ENCODE measurements at regions not wholly inside any gene's neighbourhood (a gene's known extent, or its start where the extent isn't known, plus 50 kb on each side); places are given as distances from the start of the nearest gene placed in this dataset.

DNA sequence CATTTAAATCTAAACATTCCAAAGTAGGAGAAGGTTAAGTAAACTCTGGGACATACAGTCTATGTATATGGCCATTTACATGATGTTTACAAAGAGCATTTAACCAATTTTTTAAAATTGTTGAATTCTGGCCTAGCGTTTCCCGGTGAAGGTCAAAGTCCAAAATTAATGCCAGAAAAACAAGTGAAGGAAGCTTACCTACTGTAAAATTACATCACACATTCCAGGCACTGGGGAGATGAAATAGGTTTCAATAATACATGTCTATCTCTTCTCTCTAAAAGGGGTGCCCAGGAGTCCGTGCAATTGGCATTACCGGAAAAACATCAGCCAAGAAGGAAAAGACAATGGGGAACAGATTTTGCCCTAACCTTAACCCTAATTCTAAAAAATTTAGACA lies 358.8 kb downstream of the VPS13C start:
- Histone ChIP-seq H3K4me1 (ENCODE audit: insufficient read depth, low read length) (no peaks in the 10 kb centered on the region), H3K27ac (ENCODE audit: low read length) (no peak overlapping the region), H3K9ac (ENCODE audit: low read depth, low read length) (no peak overlapping the region), H4K20me1 (ENCODE audit: insufficient read depth, low read length) (no peaks in the 10 kb centered on the region), H3K9me3 (ENCODE audit: insufficient read depth, low read length, severe bottlenecking) (no peaks in the 10 kb centered on the region), H3K4me2 (ENCODE audit: insufficient read depth, low read length) (no peak overlapping the region), H3K27me3 (ENCODE audit: insufficient read depth, low read length, poor library complexity) (no peaks in the 10 kb centered on the region), H3K36me3 (ENCODE audit: insufficient read depth, low read length) (no peaks in the 10 kb centered on the region), H2AFZ (ENCODE audit: low read depth, low read length) (no peak overlapping the region), H3K79me2 (ENCODE audit: insufficient read depth, low read length) (no peaks in the 10 kb centered on the region), H3K4me3 (ENCODE audit: low read depth in 1 of 2, low read length in 2 of 2) (no peak overlapping the region)
- ATAC-seq (ENCODE audit: insufficient read depth, low read depth) (no peak), DNase-seq (no peak)
- TF ChIP-seq EZH2 (IDR thresholded peaks at IDR 0.05; ENCODE audit: borderline replicate concordance, low read depth, low read length, severe bottlenecking), result no peak
- TF ChIP-seq, protein P1, sequence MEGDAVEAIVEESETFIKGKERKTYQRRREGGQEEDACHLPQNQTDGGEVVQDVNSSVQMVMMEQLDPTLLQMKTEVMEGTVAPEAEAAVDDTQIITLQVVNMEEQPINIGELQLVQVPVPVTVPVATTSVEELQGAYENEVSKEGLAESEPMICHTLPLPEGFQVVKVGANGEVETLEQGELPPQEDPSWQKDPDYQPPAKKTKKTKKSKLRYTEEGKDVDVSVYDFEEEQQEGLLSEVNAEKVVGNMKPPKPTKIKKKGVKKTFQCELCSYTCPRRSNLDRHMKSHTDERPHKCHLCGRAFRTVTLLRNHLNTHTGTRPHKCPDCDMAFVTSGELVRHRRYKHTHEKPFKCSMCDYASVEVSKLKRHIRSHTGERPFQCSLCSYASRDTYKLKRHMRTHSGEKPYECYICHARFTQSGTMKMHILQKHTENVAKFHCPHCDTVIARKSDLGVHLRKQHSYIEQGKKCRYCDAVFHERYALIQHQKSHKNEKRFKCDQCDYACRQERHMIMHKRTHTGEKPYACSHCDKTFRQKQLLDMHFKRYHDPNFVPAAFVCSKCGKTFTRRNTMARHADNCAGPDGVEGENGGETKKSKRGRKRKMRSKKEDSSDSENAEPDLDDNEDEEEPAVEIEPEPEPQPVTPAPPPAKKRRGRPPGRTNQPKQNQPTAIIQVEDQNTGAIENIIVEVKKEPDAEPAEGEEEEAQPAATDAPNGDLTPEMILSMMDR (IDR thresholded peaks at IDR 0.05; ENCODE audit: borderline replicate concordance, extremely low read depth, low read length, poor library complexity, severe bottlenecking), result no peak

DNA sequence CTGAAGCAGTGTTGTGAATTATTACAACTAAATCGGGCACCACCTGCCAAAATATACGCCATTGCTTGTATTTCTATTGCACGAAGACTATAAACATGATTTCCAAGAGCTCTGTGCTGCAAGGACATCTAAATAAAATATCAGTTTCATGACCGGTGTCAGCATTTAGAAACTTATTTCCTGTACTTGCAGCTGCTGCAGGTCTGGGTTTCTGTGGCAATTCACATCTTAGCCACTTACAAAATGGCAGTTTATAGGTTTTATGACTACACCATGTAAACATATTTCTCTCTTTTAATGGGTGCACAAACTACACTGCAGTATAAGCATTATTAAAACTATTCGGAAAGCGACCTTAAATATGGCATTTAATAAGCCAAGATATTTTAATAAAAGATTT lies 359.4 kb downstream of the VPS13C start:
- H3K9me3 ChIP-seq (ENCODE audit: insufficient read depth, low read length, severe bottlenecking), result no peaks in the 10 kb centered on the region
- ATAC-seq (ENCODE audit: insufficient read depth, low read depth), result no peak
- H2AFZ ChIP-seq (ENCODE audit: low read depth, low read length), result no peak overlapping the region
- no peaks in the 10 kb centered on the region for H3K36me3 ChIP-seq (ENCODE audit: insufficient read depth, low read length)
- no peaks in the 10 kb centered on the region for H3K4me1 ChIP-seq (ENCODE audit: insufficient read depth, low read length)
- no peak overlapping the region for H3K4me3 ChIP-seq (ENCODE audit: low read depth in 1 of 2, low read length in 2 of 2)
- no peak for DNase-seq
- H3K27ac ChIP-seq (ENCODE audit: low read length), result no peak overlapping the region
- no peaks in the 10 kb centered on the region for H3K27me3 ChIP-seq (ENCODE audit: insufficient read depth, low read length, poor library complexity)
- no peaks in the 10 kb centered on the region for H3K79me2 ChIP-seq (ENCODE audit: insufficient read depth, low read length)
- TF ChIP-seq, protein P1 (IDR thresholded peaks at IDR 0.05; ENCODE audit: borderline replicate concordance, extremely low read depth, low read length, poor library complexity, severe bottlenecking), result no peak
- TF ChIP-seq EZH2 (IDR thresholded peaks at IDR 0.05; ENCODE audit: borderline replicate concordance, low read depth, low read length, severe bottlenecking), result no peak
- H3K4me2 ChIP-seq (ENCODE audit: insufficient read depth, low read length), result no peak overlapping the region
- H4K20me1 ChIP-seq (ENCODE audit: insufficient read depth, low read length), result no peaks in the 10 kb centered on the region
- H3K9ac ChIP-seq (ENCODE audit: low read depth, low read length), result no peak overlapping the region

DNA sequence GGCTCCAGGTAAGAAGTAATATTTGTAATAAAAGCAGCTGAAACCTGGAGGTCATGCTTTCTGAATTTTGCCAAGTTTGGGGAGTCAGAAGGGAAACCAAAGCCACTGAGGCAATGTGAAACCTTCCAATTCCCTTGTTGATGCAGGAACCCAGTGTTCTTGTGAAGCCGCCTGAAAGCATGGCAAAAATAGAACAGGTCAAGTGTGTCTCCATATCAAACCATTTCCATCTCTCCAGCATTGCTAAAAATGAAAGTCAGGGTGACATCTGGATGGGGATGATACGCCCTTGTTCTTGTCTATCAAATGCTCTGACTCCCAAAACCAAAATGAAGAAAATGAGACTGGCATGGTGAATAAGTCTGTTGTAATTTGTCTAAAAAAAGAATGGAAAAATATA lies 362.5 kb downstream of the VPS13C start:
- Histone ChIP-seq H3K9ac (ENCODE audit: low read depth, low read length) (no peak overlapping the region), H3K36me3 (ENCODE audit: insufficient read depth, low read length) (no peaks in the 10 kb centered on the region)
- no peak for ATAC-seq (ENCODE audit: insufficient read depth, low read depth)

More for the DNA sequence above, 362.5 kb downstream of the VPS13C start:
- H4K20me1 ChIP-seq (ENCODE audit: insufficient read depth, low read length), result no peaks in the 10 kb centered on the region
- H3K4me3 ChIP-seq (ENCODE audit: low read depth in 1 of 2, low read length in 2 of 2), result no peak overlapping the region
- H3K4me1 ChIP-seq (ENCODE audit: insufficient read depth, low read length), result no peaks in the 10 kb centered on the region
- H3K79me2 ChIP-seq (ENCODE audit: insufficient read depth, low read length), result no peaks in the 10 kb centered on the region
- H3K27me3 ChIP-seq (ENCODE audit: insufficient read depth, low read length, poor library complexity), result no peaks in the 10 kb centered on the region
- no peaks in the 10 kb centered on the region for H3K9me3 ChIP-seq (ENCODE audit: insufficient read depth, low read length, severe bottlenecking)
- H3K4me2 ChIP-seq (ENCODE audit: insufficient read depth, low read length), result no peak overlapping the region
- H2AFZ ChIP-seq (ENCODE audit: low read depth, low read length), result no peak overlapping the region
- TF ChIP-seq, protein P1 (IDR thresholded peaks at IDR 0.05; ENCODE audit: borderline replicate concordance, extremely low read depth, low read length, poor library complexity, severe bottlenecking), result no peak
- no peak for TF ChIP-seq EZH2 (IDR thresholded peaks at IDR 0.05; ENCODE audit: borderline replicate concordance, low read depth, low read length, severe bottlenecking)
- no peak for DNase-seq
- H3K27ac ChIP-seq (ENCODE audit: low read length), result no peak overlapping the region
